ENCODE measurements at regions not wholly inside any gene's neighbourhood (a gene's known extent, or its start where the extent isn't known, plus 50 kb on each side); places are given as distances from the start of the nearest gene placed in this dataset.

GRCh38 chr7:56493704-56494450 is 377.7 kb upstream of the NUPR2 start:
- Histone ChIP-seq H3K27me3 (no peaks in the 10 kb centered on the region), H3K4me1 (no peaks in the 10 kb centered on the region), H3K9me3 (no peaks in the 10 kb centered on the region), H3K36me3 (no peaks in the 10 kb centered on the region), H3K4me3 (ENCODE audit: low read depth, low read length) (no peak overlapping the region)
- no peak for DNase-seq
- TF ChIP-seq, protein P1, sequence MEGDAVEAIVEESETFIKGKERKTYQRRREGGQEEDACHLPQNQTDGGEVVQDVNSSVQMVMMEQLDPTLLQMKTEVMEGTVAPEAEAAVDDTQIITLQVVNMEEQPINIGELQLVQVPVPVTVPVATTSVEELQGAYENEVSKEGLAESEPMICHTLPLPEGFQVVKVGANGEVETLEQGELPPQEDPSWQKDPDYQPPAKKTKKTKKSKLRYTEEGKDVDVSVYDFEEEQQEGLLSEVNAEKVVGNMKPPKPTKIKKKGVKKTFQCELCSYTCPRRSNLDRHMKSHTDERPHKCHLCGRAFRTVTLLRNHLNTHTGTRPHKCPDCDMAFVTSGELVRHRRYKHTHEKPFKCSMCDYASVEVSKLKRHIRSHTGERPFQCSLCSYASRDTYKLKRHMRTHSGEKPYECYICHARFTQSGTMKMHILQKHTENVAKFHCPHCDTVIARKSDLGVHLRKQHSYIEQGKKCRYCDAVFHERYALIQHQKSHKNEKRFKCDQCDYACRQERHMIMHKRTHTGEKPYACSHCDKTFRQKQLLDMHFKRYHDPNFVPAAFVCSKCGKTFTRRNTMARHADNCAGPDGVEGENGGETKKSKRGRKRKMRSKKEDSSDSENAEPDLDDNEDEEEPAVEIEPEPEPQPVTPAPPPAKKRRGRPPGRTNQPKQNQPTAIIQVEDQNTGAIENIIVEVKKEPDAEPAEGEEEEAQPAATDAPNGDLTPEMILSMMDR (IDR thresholded peaks at IDR 0.05; ENCODE audit: low read depth, low read length) = no peak

- H3K9me3 ChIP-seq = no peaks in the 10 kb centered on the region
- DNase-seq = no peak
- H3K4me3 ChIP-seq (ENCODE audit: low read depth, low read length) = no peak overlapping the region
- no peaks in the 10 kb centered on the region for H3K36me3 ChIP-seq
- H3K4me1 ChIP-seq = no peaks in the 10 kb centered on the region
- TF ChIP-seq, protein P1 (IDR thresholded peaks at IDR 0.05; ENCODE audit: low read depth, low read length) = no peak
- H3K27me3 ChIP-seq = no peaks in the 10 kb centered on the region
Observed at GRCh38 chr7:56493196-56493595, 377.0 kb upstream of the NUPR2 start.

GRCh38 chr7:56491636-56492425 is 375.6 kb upstream of the NUPR2 start:
- Histone ChIP-seq H3K9me3 (no peaks in the 10 kb centered on the region), H3K27me3 (no peaks in the 10 kb centered on the region), H3K36me3 (no peaks in the 10 kb centered on the region), H3K4me3 (ENCODE audit: low read depth, low read length) (no peak overlapping the region), H3K4me1 (no peaks in the 10 kb centered on the region)
- no peak for DNase-seq
- TF ChIP-seq, protein P1 (IDR thresholded peaks at IDR 0.05; ENCODE audit: low read depth, low read length) = no peak

DNA sequence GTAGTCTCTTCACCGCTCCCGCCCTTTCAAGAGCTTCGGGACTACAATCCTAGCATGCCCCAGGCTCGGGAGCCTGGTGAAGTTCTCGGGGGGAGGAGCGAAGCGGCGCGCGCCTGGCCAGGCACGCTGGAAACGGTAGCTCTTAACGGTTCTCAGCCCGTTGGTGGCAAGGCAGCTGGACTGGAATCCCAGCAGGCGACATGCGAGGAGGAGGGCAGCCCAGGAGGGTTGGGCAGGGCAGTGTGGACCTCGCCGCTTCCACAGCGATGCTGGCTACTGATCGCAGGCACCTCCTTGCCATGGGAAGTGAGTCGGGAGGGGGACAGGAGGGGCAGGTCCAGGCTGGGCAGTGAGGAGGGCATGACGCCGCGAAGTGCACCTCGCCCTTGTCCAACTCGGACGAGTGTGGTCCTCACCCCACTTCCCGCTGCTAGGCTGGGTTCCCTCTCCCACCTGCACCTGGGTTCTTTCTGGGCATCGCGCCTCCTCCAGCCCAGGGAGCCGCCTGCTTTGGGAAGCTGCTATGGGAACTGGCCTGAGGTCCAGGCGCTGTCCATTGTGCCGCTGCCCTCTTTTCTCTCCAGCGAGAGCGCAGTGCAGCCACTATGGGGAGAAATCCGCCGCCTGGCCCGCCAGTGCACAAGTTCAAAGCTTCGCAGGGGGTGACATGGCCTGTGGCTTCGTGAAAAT is 367.8 kb upstream of the NUPR2 start:
- DNase-seq = no peak
- TF ChIP-seq, protein P1 (IDR thresholded peaks at IDR 0.05; ENCODE audit: low read depth, low read length) = no peak
- H3K36me3 ChIP-seq = no peaks in the 10 kb centered on the region
- H3K4me3 ChIP-seq (ENCODE audit: low read depth, low read length) = no peak overlapping the region
- H3K27me3 ChIP-seq = no peaks in the 10 kb centered on the region
- no peaks in the 10 kb centered on the region for H3K4me1 ChIP-seq
- H3K9me3 ChIP-seq = no peaks in the 10 kb centered on the region

- Histone ChIP-seq H3K9me3 (no peaks in the 10 kb centered on the region), H3K27me3 (no peaks in the 10 kb centered on the region), H3K4me1 (no peaks in the 10 kb centered on the region), H3K36me3 (no peaks in the 10 kb centered on the region), H3K4me3 (ENCODE audit: low read depth, low read length) (no peak overlapping the region)
- TF ChIP-seq, protein P1 (IDR thresholded peaks at IDR 0.05; ENCODE audit: low read depth, low read length) = no peak
- no peak for DNase-seq
Observed at GRCh38 chr7:56483153-56483552, 366.9 kb upstream of the NUPR2 start.
